ENCODE measurements at regions not wholly inside any gene's neighbourhood (a gene's known extent, or its start where the extent isn't known, plus 50 kb on each side); places are given as distances from the start of the nearest gene placed in this dataset.

DNA sequence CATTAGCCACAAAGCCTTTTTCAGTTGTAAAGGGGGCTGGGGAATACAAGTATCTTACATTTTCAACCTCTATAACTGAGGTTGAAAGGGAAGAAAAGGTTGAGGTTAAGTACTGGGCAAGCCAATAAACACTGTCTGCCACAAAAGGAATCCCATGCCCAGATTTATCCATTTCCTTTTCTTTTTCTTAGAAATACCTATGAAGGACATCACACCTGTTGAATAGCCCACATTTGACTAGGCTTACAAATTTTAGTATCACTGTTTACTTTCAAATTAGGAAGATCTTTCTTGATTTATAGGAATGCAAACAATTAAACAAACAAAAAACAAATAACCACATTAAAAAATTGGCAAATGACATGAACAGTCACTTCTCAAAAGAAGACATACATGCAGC lies 81.0 kb upstream of the CAV2 start:
- no peak for DNase-seq (ENCODE audit: low spot score)

DNA sequence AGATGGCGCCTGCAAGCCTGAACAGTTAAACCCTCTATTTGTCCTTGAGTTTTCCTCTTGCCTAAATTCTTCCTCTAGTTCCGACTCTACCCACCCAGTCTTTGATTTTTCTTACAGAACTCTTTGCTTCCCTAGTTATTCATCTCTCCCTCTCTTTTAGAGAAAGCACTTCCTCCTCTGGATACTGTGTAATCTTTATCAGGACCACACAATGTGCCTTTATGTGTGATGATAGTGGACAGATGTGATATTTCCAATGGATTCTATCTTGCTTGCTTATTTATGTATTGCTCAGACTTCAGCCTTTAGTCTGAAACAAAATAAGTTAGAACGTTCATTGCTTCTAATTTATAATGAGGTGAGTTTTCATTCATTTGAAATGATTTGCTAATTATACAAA lies 79.5 kb upstream of the CAV2 start:
- no peak for DNase-seq (ENCODE audit: low spot score)

DNA sequence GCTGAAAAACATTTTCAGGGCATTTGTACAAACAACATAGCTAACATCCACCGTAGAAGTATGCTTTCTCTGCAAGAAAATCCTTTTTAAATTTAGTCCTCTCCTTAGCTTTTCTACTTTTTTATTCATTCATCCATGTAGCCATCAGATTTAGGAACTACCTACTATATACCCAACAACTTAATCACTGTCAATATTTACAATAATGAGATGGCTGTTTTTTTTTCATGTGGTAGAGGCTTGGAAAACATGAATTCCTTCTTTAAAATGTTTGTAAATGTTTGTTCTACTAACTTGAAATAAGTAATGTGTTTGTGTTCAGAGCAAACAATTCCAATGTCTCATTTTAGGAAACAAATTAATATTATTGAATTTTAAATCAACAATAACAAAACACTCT lies 78.2 kb upstream of the CAV2 start:
- DNase-seq (ENCODE audit: low spot score) = no peak

DNA sequence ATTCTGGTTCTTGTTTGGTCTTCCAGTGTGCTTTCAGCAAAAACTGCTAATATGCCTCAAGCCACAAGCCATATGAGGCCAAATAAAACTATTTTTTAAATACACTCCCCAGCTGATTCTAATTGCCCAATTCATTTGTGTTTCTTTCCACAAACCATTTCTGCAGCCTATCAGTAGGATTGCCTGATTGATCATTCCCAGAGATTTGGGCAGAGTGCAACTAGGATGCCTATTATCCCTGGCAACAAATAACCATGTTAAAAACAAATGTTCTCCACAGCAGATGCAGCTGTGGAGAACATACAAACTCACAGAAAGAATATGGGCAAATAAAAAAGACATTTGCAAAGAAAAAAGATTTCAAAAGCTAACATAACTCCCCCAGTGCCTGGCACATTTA lies 76.9 kb upstream of the CAV2 start:
- no peak for DNase-seq (ENCODE audit: low spot score)

DNA sequence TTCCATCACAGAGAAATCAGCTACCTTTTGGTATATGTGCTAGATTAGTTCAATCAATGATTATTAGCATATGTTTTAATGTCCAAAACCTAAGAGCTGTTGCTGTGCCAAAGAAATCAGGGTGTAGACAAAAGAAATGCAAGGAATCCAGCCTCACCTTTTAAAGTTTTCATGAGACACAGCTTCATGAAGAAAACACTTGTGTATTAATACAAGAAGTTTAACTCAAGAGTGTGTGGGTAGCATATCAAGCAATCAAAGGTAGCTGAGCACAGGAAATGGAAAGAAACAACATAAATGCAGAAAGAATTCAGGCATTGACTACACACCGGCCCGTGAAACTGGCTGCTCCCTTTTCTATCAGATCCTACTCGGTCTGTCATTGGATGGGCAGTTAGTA lies 76.0 kb upstream of the CAV2 start:
- DNase-seq (ENCODE audit: low spot score) = no peak

DNA sequence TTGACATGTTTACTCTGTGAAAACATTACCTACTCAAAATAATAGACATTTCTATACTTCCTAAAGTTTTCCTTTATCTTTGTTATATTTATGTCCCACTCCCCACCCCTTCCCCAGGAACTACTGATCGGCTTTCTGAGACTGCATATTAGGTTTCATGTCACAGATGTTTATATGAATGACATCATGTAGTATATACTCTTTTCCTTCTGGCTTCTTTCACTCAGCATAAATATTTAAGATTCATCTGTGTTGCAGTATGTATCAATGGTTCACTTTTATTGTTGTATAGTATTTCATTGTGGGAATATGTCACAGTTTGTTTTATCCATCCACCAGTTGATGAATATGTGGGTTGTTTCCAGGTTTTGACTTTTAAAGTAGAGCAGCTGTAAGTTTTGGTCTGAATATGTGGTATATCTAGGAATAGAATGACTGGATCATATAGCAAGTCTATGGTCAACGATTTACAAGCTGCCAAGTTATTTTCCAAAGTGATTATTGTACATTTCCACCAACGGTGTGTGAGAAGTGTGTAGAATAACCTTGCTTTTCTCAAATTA lies 73.8 kb upstream of the CAV2 start:
- DNase-seq (ENCODE audit: low spot score) = no peak

DNA sequence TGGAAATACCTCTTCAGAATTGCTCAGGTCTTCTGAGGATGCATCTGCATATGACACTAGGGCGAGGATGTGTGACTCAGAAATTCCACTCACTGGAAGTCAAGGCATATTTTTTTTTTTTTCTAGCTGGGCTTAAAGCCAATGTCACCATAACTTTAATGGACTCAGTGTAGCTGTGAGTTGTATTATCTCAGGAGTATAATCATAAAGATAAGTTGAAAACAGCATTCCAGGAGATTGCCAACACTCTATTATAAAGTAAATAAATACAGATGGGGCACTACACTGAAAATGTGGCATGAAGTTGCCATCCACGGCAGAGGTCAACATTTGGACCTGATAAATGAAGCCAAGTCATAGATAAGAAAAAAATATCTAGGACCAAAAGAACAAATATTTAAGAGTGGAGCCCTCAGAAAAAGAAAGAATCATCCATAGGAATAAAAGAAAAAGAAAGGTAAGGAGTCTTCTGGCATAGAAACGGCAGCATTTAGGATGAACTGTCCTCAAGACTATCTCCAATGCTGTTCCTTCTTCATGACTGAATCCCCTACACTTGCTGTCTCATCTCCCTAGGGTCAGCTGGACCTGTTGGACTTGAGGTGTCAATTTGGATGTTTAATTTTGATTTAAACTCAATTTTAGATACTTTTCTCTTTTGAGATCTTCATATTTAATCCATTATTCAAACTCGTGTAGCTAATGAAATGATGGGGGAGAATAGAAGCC lies 72.9 kb upstream of the CAV2 start:
- peak; percentile 89 for DNase-seq (ENCODE audit: low spot score)

DNA sequence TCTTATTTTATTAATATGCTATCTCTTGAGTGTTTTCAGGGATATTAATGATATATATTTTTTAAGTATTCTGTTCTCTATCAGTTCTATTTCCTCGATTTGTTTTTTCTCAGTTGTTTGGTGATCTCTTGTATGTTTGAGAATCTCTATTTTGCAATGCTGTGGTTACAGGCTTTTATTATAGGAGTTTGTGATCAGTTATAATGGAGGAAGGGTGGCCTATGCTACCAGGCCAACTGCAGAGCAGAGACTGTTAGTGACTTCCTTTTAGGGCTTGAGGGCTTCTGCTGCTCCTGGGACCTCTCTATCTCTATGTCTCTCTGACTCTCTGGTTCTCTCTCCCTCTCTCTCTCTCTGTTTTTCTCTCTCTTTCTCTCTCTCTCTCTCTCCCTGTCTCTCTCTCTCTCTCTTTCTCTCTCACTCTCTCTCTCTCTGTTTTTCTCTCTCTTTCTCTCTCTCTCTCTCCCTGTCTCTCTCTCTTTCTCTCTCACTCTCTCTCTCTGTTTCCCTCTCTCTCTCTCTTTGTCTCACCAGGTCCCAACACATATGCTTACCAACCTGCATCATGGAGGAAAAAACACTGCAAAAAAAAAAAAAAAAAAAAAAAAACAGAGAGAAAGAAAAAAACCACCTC lies 69.4 kb upstream of the CAV2 start:
- DNase-seq (ENCODE audit: low spot score) = no peak

DNA sequence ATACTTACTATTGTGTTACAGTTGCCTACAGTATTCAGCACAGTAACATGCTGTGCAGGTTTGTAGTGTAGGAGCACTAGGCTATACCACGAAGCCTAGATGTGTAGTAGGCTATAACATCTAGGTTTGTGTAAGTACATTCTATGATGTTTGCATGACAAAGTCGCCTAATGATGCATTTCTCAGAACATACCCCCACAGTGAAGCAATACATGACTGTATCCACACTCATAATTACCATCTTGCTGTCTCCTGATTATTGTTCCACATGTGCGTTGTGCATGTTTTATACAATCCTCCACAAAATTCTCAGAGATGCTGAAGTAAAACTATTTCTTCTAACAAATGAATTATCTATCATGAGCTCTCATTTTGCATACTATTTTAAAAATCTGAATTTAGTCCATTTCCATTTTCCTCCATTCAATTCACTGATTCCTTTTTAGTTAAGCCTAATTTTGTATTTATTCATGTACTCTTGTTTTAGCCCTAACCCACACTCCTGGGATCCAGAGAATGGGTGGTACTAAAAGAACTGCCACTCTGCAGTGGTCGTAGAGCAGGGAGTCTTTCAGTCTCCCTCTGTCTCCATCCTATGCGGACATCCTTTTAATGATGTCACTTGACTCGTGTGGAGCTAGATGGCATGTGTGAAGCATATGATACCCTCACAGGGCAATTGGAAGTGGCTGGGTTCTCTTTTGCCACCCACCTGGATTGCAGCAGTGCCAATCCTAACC lies 67.6 kb upstream of the CAV2 start:
- no peak for DNase-seq (ENCODE audit: low spot score)

DNA sequence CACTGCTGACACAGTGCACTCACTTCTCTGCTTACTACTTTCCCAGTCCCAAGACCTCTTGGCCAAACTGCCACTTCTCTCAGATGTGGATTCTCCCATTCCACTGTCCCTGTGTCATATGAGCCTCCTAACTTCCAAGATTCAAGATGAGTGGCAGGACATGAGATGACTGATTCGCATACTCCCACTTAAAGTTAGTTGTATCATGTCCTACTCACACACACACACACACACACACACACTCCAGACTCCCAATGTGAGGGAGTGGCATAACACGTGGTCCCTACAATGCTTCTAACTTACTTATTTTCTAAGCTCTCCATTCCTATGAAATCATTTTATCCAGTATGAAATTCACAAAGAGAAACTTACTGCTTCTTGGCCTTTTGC lies 67.0 kb upstream of the CAV2 start:
- DNase-seq (ENCODE audit: low spot score) = no peak

DNA sequence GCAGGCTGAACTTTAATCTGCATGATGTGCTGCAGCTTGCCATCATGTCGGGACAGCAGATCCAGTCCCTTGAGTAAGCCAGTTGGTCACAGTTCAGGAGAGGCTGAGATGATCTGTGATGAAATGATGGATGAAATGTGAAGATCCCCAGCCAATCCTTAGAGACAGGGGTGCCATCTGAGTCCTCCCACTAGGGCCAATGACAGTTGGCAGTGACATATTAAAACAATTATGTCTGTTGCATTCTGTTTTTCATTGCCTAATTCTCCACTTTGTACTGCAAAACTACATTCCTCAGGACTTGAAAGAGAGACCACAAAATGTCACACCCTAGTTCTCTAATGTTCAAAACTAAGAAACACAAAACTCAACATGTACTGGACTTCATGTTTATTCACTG lies 66.3 kb upstream of the CAV2 start:
- no peak for DNase-seq (ENCODE audit: low spot score)

DNA sequence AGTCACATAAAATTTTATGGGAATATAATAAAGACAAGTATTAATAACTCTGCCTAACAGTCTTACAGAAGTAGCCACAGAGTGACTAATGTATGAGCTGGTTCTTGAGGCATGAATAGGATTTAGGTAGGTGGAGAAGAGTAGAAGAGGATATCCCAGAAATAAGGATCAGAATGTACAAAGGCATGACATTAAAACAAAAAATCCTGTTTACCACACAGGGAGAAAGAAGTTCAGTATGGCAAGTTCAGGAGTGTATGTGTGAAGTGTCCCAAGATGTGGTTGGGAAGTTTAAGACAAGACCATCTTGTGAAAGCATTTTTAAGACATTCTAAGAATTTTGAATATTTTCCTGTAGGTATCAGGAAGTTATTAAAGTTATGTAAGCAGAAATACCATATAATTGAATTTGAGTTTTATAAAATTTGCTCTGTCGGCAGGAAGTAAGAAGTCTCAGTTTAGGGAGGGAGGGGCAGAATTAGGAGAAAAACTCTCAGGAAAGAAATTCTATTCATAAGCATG lies 64.7 kb upstream of the CAV2 start:
- DNase-seq (ENCODE audit: low spot score) = peak; percentile 72

DNA sequence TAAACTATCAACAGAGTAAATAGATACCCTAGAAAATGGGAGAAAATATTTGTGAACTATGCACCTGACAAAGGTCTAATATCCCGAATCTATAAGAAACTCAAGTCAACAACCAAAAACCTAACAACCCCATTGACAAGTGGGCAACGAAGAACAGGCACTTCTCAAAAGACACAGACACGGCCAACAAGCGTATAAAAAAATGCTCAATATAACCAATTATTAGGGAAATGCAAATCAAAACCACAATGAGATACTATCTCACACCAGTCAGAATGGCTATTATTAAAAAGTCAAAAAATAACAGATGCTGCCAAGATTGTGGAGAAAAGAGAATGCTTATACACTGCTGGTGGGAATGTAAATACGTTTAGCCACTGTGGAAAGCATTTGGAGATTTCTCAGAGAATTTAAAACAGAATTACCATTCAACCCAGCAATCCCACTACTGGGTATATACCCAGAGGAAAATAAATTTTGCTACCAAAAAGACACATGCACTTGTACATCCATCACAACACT lies 63.2 kb upstream of the CAV2 start:
- no peak for DNase-seq (ENCODE audit: low spot score)

DNA sequence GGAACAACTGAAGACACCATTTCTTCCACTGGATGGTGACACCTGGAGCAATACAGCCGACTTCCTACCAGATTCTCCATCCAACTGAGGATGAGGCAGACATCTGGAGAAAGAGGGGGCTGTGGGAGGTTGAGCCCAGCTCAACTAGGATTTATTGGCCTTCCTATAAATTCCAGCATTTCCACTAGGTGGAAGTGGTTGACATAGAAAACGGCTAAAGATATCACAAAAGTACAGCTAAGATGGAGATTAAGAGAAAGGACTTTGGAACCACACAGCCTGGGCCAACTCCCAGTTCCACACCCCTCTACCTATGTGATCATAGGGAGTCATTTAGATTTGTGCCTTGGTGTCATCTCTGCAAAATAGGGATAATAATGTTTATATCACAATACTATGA lies 61.3 kb upstream of the CAV2 start:
- no peak for DNase-seq (ENCODE audit: low spot score)

DNA sequence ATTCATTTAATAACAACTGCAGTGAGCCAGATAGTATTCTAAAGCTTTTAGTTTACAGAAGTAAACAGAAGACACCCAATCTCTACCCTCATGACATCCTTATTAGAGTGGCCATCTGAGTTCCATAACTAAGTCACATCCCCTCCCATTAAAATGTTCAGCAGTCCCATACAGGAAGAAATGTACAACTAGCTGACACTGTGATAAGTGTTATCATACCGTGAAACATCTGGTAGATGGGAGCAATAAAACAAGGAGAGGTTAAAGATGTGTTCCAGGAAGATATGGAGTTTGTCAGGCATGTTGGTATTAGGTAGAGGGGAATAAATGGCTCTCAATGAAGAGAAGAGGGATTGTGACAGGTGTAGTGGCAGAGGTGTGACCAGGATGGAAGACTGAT lies 60.5 kb upstream of the CAV2 start:
- DNase-seq (ENCODE audit: low spot score) = no peak

DNA sequence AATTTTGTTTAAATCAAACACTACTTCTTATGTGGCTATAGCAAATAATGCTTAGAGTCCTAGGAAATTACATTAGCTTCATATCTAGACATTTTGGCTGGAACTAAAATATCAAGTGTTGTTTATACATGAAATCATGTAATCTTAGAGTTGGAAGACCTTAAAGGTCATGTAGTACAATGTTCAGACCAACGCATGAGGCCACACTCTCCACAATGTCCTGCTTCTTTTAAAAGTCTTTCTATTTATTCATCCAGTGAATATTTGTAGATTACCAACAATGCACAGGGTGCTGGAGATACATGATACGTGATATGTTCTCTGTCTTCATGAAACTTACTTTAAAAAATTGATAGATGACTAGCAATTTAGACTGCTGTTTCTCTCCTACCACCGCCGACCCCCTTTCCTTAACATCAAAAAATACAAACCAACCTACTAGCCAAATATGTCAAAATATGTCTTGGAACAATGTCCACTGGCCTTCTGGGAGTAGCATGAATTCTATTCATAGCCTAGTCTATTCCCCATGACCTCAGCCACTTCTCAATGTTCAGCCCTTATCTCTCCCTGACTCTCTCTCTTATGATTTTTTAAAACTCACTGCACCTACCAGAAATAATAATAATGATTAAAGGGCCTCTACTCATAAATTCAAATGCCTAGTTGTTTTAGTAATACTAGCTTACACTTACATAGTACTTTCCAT lies 59.5 kb upstream of the CAV2 start:
- DNase-seq (ENCODE audit: low spot score) = no peak

DNA sequence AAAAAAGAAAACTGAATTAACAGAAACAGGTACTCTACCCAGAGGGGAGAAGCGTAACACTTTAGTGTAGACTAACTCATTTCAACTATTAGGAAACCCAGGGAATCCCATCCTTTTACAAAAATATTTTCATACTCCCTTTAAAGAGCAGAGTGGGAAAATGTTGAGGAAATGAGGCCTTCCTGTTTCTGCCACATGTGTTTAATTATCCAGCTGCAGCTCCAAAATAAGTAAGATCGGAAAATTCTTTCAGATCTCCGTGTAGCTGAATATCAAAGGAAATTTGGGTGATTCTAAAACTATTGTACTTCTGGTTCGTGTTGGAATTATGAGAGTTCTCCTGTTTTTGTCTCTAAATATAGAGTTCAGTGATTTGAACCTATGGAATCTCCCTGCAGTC lies 58.0 kb upstream of the CAV2 start:
- no peak for DNase-seq (ENCODE audit: low spot score)

DNA sequence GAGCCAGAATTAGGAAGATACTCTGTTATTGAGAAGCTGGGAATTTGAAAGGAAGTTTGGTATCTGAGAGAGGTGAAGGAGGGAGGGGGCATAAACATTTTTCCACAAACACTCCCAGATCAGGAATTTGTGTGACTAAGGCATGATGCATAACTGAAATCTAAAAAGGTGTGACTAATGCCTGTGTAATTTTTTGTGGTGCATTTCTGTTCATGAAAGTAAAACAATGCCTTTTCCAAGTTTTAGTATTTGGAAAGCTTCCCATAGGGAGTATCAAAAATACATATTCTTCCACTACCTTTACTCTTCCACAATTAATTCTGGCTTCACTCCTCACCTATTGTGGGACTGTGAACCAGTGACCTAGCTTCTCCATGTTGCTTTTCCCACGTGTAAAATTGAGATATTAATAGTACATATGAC lies 56.4 kb upstream of the CAV2 start:
- DNase-seq (ENCODE audit: low spot score) = peak; percentile 94

DNA sequence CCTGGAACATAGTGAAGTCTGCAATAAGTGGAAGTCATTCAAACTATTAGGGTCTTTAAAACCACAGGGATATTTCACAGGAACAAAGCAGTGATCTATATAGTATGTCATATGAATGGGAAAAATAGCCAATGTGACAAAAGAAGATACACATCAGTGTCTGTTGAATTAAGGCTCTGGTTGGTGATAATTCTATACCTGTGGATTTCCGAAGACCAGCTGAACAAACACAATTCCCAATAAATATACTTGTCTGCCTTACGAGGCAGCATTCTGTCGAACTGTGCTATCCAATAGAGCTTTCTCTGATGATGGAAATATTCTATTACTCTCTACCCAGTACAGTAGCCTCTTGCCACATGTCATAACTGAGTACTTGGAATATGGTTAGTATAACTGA lies 55.9 kb upstream of the CAV2 start:
- DNase-seq (ENCODE audit: low spot score) = no peak

DNA sequence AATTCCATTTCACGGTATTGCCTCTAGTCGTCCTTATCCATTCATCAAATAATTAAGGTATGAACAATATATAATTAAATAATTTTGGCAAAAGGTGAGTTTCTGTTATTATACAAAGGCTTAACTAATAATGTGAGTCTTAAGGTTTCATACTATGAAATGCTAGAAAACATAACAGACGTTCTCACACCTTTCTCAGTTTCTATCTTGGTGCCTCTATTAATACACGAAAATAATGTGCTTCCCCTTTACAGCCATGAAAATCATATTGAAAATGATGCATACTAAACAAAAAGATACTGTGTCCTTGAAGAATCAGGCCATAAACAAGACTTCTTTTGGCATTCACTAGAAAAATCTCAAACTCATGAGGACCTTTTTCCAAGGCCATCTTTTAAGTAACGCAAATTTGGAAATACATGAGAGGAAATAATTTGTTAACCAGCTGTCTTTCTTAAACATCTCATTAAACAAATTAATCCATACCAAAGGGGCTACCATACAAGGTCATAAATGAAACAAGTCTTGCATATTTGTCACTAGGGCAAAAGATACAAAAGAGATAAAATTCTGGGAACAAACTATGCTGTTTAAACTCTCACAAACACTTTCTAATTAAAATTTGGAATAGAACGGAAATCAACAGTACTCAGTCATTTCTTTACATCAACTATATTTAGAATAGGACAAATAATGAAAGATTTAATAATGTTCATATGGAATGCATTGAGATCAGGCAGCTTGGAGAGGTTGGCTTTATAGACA lies 53.9 kb upstream of the CAV2 start:
- DNase-seq (ENCODE audit: low spot score) = no peak

DNA sequence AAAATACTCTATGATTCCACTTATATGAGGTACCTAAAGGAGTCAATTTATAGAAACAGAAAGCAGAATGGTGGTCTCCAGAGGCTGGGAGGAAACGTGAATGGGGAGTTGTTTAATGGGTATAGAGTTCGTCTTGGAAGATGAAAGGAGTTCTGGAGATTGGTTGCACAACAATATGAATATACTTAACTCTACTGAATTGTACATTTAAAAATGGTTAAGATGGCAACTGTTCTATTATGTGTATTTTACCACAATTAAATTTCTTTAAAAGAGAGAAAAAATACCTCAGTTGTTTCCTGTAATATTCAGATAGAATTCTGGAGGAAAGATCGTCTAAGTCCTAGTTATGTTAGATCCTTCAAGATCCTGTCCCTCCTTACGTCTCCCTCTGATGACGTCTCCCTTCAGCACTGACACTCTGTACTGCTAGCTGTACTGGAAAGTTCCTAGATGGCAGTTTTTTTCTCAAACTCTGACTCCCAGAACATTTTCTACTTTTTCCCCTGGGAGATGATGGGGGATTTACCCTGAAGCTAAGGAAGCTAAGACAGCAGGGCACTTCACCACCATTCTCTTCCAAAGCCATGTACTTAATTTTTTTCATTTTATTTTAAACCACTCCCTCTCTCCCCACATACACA lies 53.2 kb upstream of the CAV2 start:
- no peak for DNase-seq (ENCODE audit: low spot score)

Data from kidney tubule cell (primary cell).